Suppressor macrophage treated with lipopolysaccharide for 1 hour (primary cell): ENCODE measurements at regions not wholly inside any gene's neighbourhood (a gene's known extent, or its start where the extent isn't known, plus 50 kb on each side); places are given as distances from the start of the nearest gene placed in this dataset.

ENCODE experiments used
- DNase-seq, 3 donors: peaks; one replicate each; pipeline ENCODE4 v3.0.0-alpha.2; 2020 to 2022

DNA sequence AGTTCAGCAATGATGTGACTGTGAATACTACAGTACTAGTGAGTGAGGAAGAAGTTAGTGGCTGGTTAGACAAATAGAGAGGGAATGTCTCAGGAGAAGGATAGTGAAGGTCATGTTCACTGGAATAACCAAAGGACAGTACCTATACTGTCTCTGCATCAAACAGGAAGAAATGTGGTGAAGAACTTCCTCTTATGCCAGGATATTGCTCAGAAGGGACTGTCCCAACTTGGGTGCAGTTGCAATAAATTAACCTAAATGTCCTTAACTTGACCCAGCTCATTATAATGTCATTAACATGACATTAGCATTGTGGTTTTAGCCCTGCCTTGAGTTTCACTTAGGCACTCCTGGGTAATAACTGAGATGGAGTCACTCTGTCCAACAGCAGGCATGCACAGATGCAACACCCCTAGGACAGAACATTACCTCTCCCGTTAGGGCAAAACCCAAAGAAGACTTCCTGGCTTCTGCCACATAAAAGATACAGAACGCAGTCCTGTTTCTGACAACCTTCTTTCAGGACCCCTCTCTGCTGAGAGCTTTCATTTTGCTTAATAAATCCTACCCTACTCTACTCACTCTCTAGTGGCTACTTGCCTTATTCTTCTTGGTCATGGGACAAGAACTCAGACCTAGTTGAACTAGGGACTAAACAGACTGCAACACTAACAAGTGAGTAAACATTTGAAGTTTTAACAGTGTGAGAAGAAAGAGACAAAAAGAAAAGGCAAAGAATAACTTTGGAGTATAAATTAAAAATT is 1591.6 kb upstream of the MIR17HG start:
- DNase-seq = peak; percentile 1 to 28 (median 3)

DNA sequence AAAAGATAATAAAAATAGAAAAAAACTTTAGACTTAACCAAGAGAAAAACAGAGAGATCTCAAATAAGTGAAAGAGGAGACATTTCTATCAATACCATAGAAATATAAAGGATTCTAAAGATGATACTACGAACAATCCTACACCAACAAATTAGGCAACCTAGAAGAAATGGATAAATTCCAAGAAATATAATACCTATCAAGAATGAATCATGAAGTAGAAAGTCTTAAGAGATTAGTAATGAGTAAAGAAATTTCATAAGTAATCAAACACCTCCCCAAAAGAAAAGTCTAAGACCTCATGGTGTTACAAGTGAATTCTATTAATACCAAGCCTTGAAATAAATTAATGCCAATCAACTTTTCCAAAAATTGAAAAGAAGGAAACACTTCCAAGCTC is 1584.5 kb upstream of the MIR17HG start:
- no peak for DNase-seq

GRCh38 chr13:89783221-89783755 is 1564.2 kb upstream of the MIR17HG start:
- DNase-seq = no peak

DNA sequence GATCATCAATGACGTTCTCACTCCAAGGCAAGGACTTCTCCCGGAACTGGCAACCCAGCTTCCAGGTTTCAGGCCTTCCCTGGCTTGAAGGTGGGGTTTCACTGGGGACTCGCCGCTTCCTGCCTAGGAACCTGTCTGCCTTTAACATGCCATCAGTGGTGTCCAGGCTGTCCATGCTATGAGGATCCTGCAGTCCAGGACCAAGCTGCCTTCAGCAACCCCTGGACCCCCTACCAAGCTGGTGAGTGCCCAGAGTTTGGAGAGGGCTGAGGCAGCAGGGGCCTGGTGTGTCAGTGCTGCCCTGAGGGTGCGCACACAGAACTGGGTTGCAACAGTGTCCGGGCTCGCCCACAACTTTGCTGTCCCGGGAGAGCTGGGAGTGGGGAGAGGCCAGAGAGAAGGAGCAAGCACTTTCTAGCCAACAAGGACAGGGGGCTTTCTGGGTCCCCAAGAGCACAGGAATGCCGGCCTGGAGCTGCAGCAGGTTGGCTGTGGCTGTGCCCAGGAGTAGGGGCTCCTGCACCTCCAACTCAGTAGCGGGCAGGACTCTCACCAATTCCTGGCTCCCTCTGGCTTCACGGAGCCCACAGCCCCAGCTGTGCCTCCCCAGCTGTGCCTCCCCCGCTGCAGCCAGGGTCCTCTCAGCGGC is 1563.2 kb upstream of the MIR17HG start:
- DNase-seq = no peak

GRCh38 chr13:89786531-89786930 is 1561.0 kb upstream of the MIR17HG start:
- DNase-seq = no peak

DNA sequence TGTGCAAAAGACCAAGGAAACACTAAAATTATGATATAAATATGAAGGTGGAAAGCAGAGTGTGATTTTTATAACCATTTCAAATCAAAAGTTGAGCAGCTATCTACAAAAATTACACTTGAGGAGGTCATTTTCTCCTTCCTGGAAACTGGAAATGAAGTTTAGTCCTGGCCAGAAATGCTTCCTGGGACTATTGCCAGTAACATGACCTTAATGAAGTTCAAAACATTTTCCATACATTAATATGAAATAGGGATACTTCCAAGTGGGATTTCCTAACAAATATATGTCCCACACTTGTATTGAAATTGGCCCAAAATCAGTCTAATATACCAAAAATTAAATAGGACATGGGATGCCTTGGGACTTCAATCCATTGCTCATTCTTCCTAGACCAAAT is 1556.8 kb upstream of the MIR17HG start:
- DNase-seq = peak in 1 of 3 donors; percentile 8

- no peak for DNase-seq
Observed at GRCh38 chr13:89791971-89792630, 1555.4 kb upstream of the MIR17HG start.

GRCh38 chr13:89796196-89796595 is 1551.3 kb upstream of the MIR17HG start:
- no peak for DNase-seq

DNA sequence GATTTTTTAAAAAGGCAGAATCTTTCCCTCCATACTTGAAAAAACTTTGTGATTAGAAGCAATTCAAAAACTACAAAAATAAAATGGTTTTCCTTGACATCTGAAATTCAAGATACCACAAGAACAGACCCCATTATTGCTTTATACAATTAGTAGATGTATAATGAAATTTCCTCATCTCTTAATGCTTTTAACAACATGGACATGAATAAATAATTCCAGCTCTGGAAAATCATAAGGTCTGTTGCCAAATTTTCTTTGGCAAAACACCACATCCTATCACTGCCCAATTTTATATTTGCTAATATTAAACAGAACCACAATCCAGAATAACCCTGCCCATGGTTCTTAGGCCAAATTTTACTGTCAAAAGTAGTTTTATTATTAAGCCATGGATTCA is 1543.6 kb upstream of the MIR17HG start:
- DNase-seq = no peak

- no peak for DNase-seq
Observed at GRCh38 chr13:89806594-89806993, 1540.9 kb upstream of the MIR17HG start.

DNA sequence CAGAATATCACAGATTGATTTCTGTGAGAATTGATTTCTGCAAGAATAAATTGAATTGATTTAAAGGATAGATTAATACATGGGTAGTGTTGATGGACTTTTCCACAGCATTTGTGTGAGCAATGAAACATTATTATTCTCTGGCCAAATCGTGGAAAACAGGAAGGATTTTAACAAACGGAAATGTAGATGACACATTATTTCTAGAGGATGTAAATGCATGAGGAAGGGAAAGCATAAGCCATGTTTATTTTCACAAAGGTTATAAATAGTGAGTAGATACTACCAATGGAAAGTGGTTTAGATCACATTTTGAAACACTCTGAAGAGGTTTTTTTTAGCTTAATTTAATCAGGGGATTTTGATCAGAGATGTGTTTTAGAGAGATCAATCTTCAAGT is 1534.6 kb upstream of the MIR17HG start:
- DNase-seq = no peak

DNA sequence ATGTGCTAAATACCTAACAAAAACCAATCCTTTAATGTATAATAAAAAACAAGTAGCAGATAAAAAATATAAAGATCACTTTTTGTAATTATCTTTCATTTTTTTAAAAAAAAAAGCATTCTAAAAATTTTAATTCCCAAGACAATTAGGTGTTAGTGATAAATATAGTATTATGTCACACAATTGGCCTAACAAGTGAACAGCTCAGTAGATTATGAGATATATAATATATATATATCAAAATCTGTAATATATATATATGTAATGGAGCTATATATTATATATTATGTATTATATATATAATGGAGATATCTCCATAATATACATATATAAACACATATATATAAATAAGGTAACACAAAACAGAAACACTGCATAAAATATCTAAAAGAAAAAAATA is 1531.1 kb upstream of the MIR17HG start:
- DNase-seq = no peak

- no peak for DNase-seq
Observed at GRCh38 chr13:89822467-89822866, 1525.0 kb upstream of the MIR17HG start.

DNA sequence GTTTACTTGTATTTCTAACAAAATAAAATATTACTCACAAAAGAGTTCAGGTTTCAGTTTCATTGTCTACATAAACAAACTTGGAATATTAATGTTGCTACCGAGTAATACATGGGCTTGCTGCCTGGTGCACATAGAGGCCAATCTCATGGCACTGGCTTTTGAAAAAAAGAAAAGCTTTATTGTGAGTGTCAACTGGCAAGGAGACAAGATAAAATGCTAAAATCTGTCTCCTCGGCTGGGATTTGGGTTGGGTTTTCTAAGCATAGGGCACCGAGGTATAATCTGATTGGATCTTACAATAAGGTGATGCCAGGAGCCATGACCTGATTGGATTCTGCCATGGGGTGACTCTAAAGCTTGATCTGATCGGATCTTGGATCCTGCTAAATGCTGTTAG is 1519.9 kb upstream of the MIR17HG start:
- DNase-seq = no peak

GRCh38 chr13:89828506-89828905 is 1519.0 kb upstream of the MIR17HG start:
- DNase-seq = no peak

DNA sequence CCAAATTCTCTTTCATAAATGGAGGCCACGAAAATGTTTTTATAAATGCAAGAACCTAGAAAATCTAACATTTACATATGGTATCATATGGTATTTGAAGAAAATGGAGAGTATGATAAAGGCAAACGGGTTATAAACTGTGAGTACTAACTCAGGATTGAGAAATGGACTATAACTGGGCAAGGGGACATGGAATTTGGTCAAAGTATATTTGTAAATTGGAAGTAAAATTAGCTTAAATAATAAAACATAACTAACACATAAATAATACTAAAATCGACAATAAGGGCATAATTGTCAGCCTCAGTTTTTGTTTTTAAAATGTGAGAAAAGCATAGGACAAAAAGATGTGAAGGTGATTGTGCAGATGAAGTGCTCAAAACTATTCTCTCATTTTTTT is 1516.3 kb upstream of the MIR17HG start:
- no peak for DNase-seq

- DNase-seq = no peak
Observed at GRCh38 chr13:89832827-89833226, 1514.7 kb upstream of the MIR17HG start.

DNA sequence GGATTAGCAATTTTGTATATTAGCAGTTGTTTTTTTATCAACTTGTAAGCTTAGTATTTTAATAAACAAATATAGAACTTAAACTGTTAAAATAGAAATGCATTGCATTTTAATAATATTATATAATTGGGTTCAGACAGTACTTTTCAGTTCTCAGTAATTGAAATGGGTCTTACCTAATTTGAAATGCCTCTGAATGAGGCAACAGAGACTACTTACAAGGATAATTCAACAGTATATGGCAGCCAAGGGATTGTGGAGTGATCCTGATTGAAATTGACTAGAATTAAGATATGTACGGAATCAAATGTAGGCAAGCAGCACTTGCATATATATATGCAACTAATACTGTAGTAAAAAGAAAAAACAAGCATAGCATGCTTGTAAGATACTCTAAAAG is 1503.9 kb upstream of the MIR17HG start:
- DNase-seq = no peak

DNA sequence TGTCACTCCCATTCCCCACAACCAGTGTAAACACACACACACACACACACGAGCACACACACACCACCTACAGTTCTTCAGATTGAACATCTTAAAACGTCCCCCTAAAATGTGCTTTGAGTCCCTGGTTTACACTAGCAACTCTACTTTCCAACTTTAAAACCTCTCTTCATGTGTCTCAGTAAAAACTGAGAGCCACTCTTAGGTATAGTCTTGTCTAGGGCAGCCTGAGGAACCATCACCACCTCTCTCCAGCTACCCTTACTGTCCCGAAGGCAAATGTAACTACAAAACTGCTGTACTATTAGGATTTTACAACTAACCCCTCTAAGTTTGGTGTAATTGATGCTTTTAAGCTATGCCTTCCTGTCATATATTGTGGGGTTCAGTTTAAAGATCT is 1501.6 kb upstream of the MIR17HG start:
- no peak for DNase-seq

GRCh38 chr13:89846926-89847585 is 1500.4 kb upstream of the MIR17HG start:
- DNase-seq = no peak

DNA sequence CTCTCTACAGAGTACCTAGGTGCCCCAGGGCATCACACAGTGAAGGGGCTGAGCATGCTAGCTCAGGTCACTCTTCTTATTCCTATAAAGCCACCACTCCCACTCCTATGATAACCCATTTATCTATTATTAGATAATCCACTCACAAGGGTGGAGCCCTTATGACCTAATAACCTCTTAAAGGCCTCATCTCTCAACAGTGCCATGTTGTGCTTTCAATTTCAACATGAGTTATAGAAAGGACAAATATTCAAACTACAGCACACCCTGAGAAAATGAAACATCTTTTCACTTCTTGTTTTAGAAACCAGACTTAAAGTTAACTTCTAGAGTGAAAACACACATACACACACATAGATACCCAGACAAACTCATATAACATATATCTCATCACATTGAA is 1494.9 kb upstream of the MIR17HG start:
- DNase-seq = no peak

DNA sequence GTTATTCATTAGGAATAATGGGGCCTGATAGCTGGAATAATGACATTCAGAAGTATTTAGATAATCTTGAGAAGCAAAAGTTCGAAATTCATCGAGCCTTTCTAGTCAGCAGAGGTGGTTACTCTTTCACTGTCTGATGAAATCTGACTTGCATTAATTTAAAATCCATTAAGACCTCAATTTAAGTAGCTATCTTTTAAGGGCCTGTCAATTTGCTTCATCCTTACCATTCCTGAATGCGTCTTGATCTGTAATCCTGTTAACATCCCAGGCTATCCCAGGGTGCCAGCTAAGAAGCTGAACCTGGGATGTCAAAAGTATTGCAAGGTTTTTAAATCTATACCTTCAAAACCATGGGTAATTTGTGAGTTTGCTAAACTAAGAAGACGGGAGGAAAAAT is 1491.0 kb upstream of the MIR17HG start:
- no peak for DNase-seq

GRCh38 chr13:89857502-89857901 is 1490.0 kb upstream of the MIR17HG start:
- DNase-seq = no peak
